HCT116 (cell line): ENCODE measurements at regions not wholly inside any gene's neighbourhood (a gene's known extent, or its start where the extent isn't known, plus 50 kb on each side); places are given as distances from the start of the nearest gene placed in this dataset.

Experiments
- ATAC-seq: fragments of 200-7000 bp; cut with Tn5 transposase; 2 replicates; pipeline ENCODE4 v1.9.1; 2020; ENCODE audit warnings: mild to moderate bottlenecking, moderate library complexity
- BruUV-seq: library from RNA; stranded (reverse); fragments of 400-500 nt; replicated peaks from 2 replicates; lab custom pipeline; 2021; lab: Mats Ljungman, UMichigan
- CTCF ChIA-PET: fragments of 300-600 bp; sonication (Branson Sonifier 250); formaldehyde crosslinking; loops from one replicate; lab custom pipeline; 2021; ENCODE audit warnings: antibody characterized with exemption; lab: Charles Lee
- POLR2A ChIA-PET: fragments of 300-600, 350-600 bp; sonication (Branson Sonifier 250); formaldehyde crosslinking; loops from one replicate; lab custom pipeline; 2021; ENCODE audit warnings: antibody characterized with exemption; lab: Charles Lee
- RAD21 ChIA-PET, 2 experiments: fragments of 300-600 bp; sonication (Branson Sonifier 250); formaldehyde crosslinking; loops; one replicate each; lab custom pipeline; 2023; ENCODE audit warnings: low total read pairs in 2 of 2; ENCODE audit not compliant: uncharacterized antibody in 2 of 2, unreplicated experiment in 2 of 2, low non-redundant PET in 1 of 2; lab: Charles Lee
- DNase-seq: peaks from one replicate; pipeline ENCODE4 v3.0.0-alpha.2; 2010; ENCODE audit warnings: low read depth, low spot score
- H2AFZ ChIP-seq: fragments of 200-600 bp; shearing (Covaris generic), sonication (generic); 2 replicates; pipeline ENCODE4 v1.6.1; 2017; ENCODE audit warnings: low read depth, mixed run types, mixed read lengths, antibody characterized with exemption, low read length; ENCODE audit not compliant: poor library complexity, severe bottlenecking
- H3K27ac ChIP-seq: 2 replicates; pipeline ENCODE4 v1.5.1; 2012; ENCODE audit warnings: low read depth, low read length
- H3K27me3 ChIP-seq: fragments of 200-600 bp; sonication (generic); 2 replicates; pipeline ENCODE4 v1.6.1; 2016; ENCODE audit warnings: mixed run types, low read length, mixed read lengths; ENCODE audit not compliant: insufficient read depth
- H3K36me3 ChIP-seq, 2 experiments: fragments of 200-500 bp in 1 of 2; fragments of 200-600 bp in 1 of 2; sonication (Bioruptor generic) in 1 of 2; sonication (generic) in 1 of 2; 2 replicates each; pipeline versions ENCODE4 v1.5.1 to v1.6.1; 2014 to 2016; ENCODE audit warnings: low read length in 2 of 2, inconsistent platforms in 1 of 2, mixed read lengths in 1 of 2, mixed run types in 1 of 2; ENCODE audit not compliant: insufficient read depth in 2 of 2, control insufficient read depth in 1 of 2
- H3K4me1 ChIP-seq, 2 experiments: fragments of 200-600 bp in 1 of 2; sonication (generic) in 1 of 2; 2 replicates each; pipeline versions ENCODE4 v1.5.1 to v1.6.1; 2012 to 2017; ENCODE audit warnings: low read length in 2 of 2, inconsistent platforms in 1 of 2, mild to moderate bottlenecking in 1 of 2, mixed read lengths in 1 of 2, mixed run types in 1 of 2, moderate library complexity in 1 of 2; ENCODE audit not compliant: insufficient read depth in 2 of 2, control insufficient read depth in 1 of 2
- H3K4me2 ChIP-seq: fragments of 200-600 bp; sonication (generic); 2 replicates; pipeline ENCODE4 v1.6.1; 2017; ENCODE audit warnings: mixed run types, low read length, mixed read lengths
- H3K4me3 ChIP-seq, 2 experiments: fragments of 200-600 bp in 1 of 2; sonication (generic) in 1 of 2; replicated peaks in 1 of 2; 2 replicates each; pipeline ENCODE4 v1.5.1; 2011 to 2016; ENCODE audit warnings: low read length in 2 of 2, control low read depth in 1 of 2, low read depth in 1 of 2, mild to moderate bottlenecking in 1 of 2, mixed read lengths in 1 of 2, mixed run types in 1 of 2
- H3K79me2 ChIP-seq: fragments of 200-600 bp; sonication (generic); 2 replicates; pipeline ENCODE4 v1.6.1; 2017; ENCODE audit warnings: mild to moderate bottlenecking, mixed run types, low read length, moderate library complexity, mixed read lengths; ENCODE audit not compliant: insufficient read depth
- H3K9ac ChIP-seq: fragments of 200-600 bp; sonication (generic); 2 replicates; pipeline ENCODE4 v1.6.1; 2016; ENCODE audit warnings: low read length, mixed read lengths
- H3K9me2 ChIP-seq: fragments of 200-600 bp; sonication (generic), shearing (Covaris generic); 2 replicates; pipeline ENCODE4 v1.6.1; 2017; ENCODE audit warnings: mixed run types, mild to moderate bottlenecking, moderate library complexity; ENCODE audit not compliant: insufficient read depth
- H3K9me3 ChIP-seq, 2 experiments: fragments of 200-500 bp in 1 of 2; fragments of 200-600 bp in 1 of 2; sonication (Bioruptor generic) in 1 of 2; sonication (generic) in 1 of 2; 2 replicates each; pipeline ENCODE4 v1.6.1; 2014 to 2017; ENCODE audit warnings: low read length in 2 of 2, mixed read lengths in 2 of 2, inconsistent platforms in 1 of 2, low read depth in 1 of 2, mild to moderate bottlenecking in 1 of 2, mixed run types in 1 of 2, moderate library complexity in 1 of 2; ENCODE audit not compliant: control insufficient read depth in 1 of 2, insufficient read depth in 1 of 2
- H4K20me1 ChIP-seq: fragments of 200-600 bp; sonication (generic), shearing (Covaris generic); 2 replicates; pipeline ENCODE4 v1.6.1; 2017; ENCODE audit warnings: mixed run types, mild to moderate bottlenecking, moderate library complexity; ENCODE audit not compliant: insufficient read depth
- ATF3 ChIP-seq: IDR thresholded peaks from 2 replicates; pipeline ENCODE4 v1.6.1; 2012
- CEBPB ChIP-seq: IDR thresholded peaks from 2 replicates; pipeline ENCODE4 v1.6.1; 2012; ENCODE audit warnings: low read depth
- EZH2 ChIP-seq: fragments of 200-600 bp; sonication (generic); IDR thresholded peaks from 2 replicates; pipeline ENCODE4 v1.6.1; 2017; ENCODE audit warnings: antibody characterized with exemption, mixed run types
- FOSL1 ChIP-seq: IDR thresholded peaks from 2 replicates; pipeline ENCODE4 v1.6.1; 2012; ENCODE audit warnings: low read depth
- JUND ChIP-seq: IDR thresholded peaks from 2 replicates; pipeline ENCODE4 v1.6.1; 2012
- RAD21 ChIP-seq: IDR thresholded peaks from 2 replicates; pipeline ENCODE4 v1.6.1; 2012; ENCODE audit warnings: low read depth, mild to moderate bottlenecking
- TCF7L2 ChIP-seq: IDR thresholded peaks from 2 replicates; pipeline ENCODE4 v1.7.0; 2011; ENCODE audit warnings: borderline replicate concordance, inconsistent platforms; ENCODE audit not compliant: insufficient read depth, insufficient read length; ENCODE audit errors: extremely low read depth
- YY1 ChIP-seq: IDR thresholded peaks from 2 replicates; pipeline ENCODE4 v1.6.1; 2011; ENCODE audit warnings: low read length, low read depth, moderate library complexity, mild to moderate bottlenecking; ENCODE audit not compliant: insufficient replicate concordance; ENCODE audit errors: extremely low read depth
- intact Hi-C: fragments of 100-400 bp; cut with micrococcal nuclease; formaldehyde crosslinking; loops from 2 replicates; pipeline ENCODE4 v1.10.0; 2022
- TF ChIP-seq, protein P1 (sequence below): IDR thresholded peaks from 2 replicates; pipeline ENCODE4 v1.6.1; 2012; ENCODE audit warnings: low read depth
- TF ChIP-seq, protein P2 (sequence below): IDR thresholded peaks from 2 replicates; pipeline ENCODE4 v1.6.1; 2012

GRCh38 chr11:30717009-30717408, 130.9 kb upstream of the MPPED2 start:
- ATAC-seq = no peak
- Histone ChIP-seq H3K4me3 (no peak overlapping the region), H3K27me3 (no peaks in the 10 kb centered on the region), H3K27ac (no peak overlapping the region), H3K79me2 (no peaks in the 10 kb centered on the region), H3K4me2 (no peak overlapping the region), H3K4me1 (no peaks in the 10 kb centered on the region)
- DNase-seq = no peak
- ChIA-PET CTCF (no interaction called here), POLR2A (no interaction called here)
- no TSS peak for BruUV-seq
- TF ChIP-seq CEBPB = no peak
- TF ChIP-seq JUND = no peak
- TF ChIP-seq, protein P1, sequence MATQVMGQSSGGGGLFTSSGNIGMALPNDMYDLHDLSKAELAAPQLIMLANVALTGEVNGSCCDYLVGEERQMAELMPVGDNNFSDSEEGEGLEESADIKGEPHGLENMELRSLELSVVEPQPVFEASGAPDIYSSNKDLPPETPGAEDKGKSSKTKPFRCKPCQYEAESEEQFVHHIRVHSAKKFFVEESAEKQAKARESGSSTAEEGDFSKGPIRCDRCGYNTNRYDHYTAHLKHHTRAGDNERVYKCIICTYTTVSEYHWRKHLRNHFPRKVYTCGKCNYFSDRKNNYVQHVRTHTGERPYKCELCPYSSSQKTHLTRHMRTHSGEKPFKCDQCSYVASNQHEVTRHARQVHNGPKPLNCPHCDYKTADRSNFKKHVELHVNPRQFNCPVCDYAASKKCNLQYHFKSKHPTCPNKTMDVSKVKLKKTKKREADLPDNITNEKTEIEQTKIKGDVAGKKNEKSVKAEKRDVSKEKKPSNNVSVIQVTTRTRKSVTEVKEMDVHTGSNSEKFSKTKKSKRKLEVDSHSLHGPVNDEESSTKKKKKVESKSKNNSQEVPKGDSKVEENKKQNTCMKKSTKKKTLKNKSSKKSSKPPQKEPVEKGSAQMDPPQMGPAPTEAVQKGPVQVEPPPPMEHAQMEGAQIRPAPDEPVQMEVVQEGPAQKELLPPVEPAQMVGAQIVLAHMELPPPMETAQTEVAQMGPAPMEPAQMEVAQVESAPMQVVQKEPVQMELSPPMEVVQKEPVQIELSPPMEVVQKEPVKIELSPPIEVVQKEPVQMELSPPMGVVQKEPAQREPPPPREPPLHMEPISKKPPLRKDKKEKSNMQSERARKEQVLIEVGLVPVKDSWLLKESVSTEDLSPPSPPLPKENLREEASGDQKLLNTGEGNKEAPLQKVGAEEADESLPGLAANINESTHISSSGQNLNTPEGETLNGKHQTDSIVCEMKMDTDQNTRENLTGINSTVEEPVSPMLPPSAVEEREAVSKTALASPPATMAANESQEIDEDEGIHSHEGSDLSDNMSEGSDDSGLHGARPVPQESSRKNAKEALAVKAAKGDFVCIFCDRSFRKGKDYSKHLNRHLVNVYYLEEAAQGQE = no peak
- TF ChIP-seq EZH2 = no peak
- no peak for TF ChIP-seq FOSL1
- TF ChIP-seq, protein P2, sequence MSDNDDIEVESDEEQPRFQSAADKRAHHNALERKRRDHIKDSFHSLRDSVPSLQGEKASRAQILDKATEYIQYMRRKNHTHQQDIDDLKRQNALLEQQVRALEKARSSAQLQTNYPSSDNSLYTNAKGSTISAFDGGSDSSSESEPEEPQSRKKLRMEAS = no peak
- no peak for TF ChIP-seq YY1
- no peak for TF ChIP-seq RAD21
- no peak for TF ChIP-seq TCF7L2
- TF ChIP-seq ATF3 = no peak
- TF ChIP-seq, all 23 proteins: peak for 0
- H3K36me3 ChIP-seq = no peaks in the 10 kb centered on the region
- intact Hi-C loops = no loop called here
- RAD21 ChIA-PET = no interaction called here
- H4K20me1 ChIP-seq = no peaks in the 10 kb centered on the region
- no peaks in the 10 kb centered on the region for H3K9me3 ChIP-seq
- no peaks in the 10 kb centered on the region for H3K9me2 ChIP-seq
- no peak overlapping the region for H3K9ac ChIP-seq
- no peak overlapping the region for H2AFZ ChIP-seq
